ENCODE measurements at regions not wholly inside any gene's neighbourhood (a gene's known extent, or its start where the extent isn't known, plus 50 kb on each side); places are given as distances from the start of the nearest gene placed in this dataset.
A peak's percentile ranks its signal among the peaks of the same experiment; 100 is the strongest.

DNA sequence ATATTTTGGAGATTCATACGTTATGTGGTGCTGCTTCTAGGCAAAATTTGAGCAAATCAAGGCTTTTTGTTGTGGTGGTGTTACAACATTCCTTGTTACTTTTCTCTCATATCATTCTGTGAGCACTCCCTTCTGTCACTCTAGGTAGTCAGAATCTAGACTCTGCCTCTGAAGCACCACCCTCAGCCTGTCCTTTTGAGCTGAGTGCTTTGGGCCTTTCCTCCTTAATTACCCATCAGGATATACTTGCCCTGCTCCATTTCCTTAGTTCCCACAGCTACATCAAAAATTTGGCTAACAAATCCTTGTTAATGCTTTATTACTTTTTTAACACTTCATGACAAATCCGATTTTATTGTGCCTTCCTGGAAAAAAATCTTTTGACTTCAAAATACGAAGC lies 289.6 kb downstream of the CALCRL start:
- TF ChIP-seq POLR2AphosphoS5 (IDR thresholded peaks at IDR 0.05) (no peak), POLR2A (IDR thresholded peaks at IDR 0.05) (no peak)
- TF ChIP-seq, protein P1, sequence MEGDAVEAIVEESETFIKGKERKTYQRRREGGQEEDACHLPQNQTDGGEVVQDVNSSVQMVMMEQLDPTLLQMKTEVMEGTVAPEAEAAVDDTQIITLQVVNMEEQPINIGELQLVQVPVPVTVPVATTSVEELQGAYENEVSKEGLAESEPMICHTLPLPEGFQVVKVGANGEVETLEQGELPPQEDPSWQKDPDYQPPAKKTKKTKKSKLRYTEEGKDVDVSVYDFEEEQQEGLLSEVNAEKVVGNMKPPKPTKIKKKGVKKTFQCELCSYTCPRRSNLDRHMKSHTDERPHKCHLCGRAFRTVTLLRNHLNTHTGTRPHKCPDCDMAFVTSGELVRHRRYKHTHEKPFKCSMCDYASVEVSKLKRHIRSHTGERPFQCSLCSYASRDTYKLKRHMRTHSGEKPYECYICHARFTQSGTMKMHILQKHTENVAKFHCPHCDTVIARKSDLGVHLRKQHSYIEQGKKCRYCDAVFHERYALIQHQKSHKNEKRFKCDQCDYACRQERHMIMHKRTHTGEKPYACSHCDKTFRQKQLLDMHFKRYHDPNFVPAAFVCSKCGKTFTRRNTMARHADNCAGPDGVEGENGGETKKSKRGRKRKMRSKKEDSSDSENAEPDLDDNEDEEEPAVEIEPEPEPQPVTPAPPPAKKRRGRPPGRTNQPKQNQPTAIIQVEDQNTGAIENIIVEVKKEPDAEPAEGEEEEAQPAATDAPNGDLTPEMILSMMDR (IDR thresholded peaks at IDR 0.05 in 8 of 11, conservative IDR thresholded peaks at IDR 0.05 in 3 of 11) = no peak
- DNase-seq = no peak
- peaks cover 3 to 37% (median 24%) of the 10 kb centered on the region in 8 donors for H3K9me3 ChIP-seq
- no peaks in the 10 kb centered on the region for H3K36me3 ChIP-seq
- H3K4me3 ChIP-seq = no peak overlapping the region
- peak overlapping the region in 2 of 8 donors; percentile 4 to 23 for H3K27ac ChIP-seq
- 50 to 71% (median 63%) methylated on average over 3 of the region's 3 CpGs for WGBS, 5 donors
- H3K27me3 ChIP-seq (replicated peaks in 1 of 7) = no peaks in the 10 kb centered on the region
- intact Hi-C loops (cut with DNase I; ENCODE audit: low total_unique reads) = no loop called here
- H3K4me1 ChIP-seq = no peaks in the 10 kb centered on the region

DNA sequence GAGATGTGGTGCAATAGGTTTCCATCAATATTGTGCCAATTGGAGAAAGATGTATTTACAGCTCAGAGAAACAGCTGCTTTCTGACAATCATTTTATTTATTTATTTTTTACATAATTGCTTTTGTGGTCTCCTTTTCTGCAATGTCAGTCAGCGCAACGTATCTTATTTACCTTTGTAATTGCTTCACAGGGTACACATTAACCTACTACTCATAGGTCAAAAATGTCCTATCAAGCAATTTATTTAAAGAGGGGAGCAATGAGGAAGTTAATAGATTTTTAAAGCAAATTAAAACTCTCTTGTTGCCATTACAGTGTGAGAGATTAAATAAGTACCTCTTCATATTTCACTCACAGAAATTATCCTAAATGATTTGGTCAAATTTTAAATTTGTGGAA lies 291.0 kb downstream of the CALCRL start:
- DNase-seq = no peak
- Histone ChIP-seq H3K27me3 (replicated peaks in 1 of 7) (no peaks in the 10 kb centered on the region), H3K4me3 (no peak overlapping the region), H3K4me1 (no peaks in the 10 kb centered on the region), H3K9me3 (peaks cover 3 to 37% (median 24%) of the 10 kb centered on the region in 8 donors), H3K36me3 (no peaks in the 10 kb centered on the region), H3K27ac (no peak overlapping the region)
- TF ChIP-seq POLR2A (IDR thresholded peaks at IDR 0.05) (no peak), POLR2AphosphoS5 (IDR thresholded peaks at IDR 0.05) (no peak)
- TF ChIP-seq, protein P1 (IDR thresholded peaks at IDR 0.05 in 8 of 11, conservative IDR thresholded peaks at IDR 0.05 in 3 of 11) = no peak
- 91 to 97% (median 92%) methylated on average over 2 of the region's 2 CpGs for WGBS, 5 donors
- intact Hi-C loops (cut with DNase I; ENCODE audit: low total_unique reads) = no loop called here

DNA sequence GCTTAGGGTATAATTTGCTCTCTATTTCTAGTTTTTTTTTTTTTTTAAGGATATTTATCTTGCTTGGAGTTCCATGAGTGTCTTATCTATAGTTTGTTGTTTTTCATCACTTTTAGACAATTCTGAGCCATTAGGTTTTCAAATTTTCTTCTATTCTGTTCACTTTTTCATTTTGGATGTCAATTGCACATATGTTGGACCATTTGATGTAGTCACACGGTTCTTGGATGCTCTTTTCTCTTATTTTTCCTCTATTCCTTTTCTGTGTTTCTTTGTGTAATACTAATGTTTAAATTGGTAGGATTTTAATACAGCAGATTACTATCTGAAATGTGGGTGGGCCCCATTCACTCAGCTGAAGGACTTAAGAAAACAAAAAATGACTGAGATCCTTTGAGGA lies 292.6 kb downstream of the CALCRL start:
- H3K4me1 ChIP-seq = no peaks in the 10 kb centered on the region
- TF ChIP-seq POLR2A (IDR thresholded peaks at IDR 0.05) = no peak
- H3K4me3 ChIP-seq = no peak overlapping the region
- H3K9me3 ChIP-seq = peaks cover 3 to 37% (median 24%) of the 10 kb centered on the region in 8 donors
- intact Hi-C loops (cut with DNase I; ENCODE audit: low total_unique reads) = no loop called here
- no peaks in the 10 kb centered on the region for H3K27me3 ChIP-seq (replicated peaks in 1 of 7)
- 60 to 94% (median 74%) methylated on average over 1 of the region's 1 CpG for WGBS, 5 donors
- no peak overlapping the region for H3K27ac ChIP-seq
- H3K36me3 ChIP-seq = no peaks in the 10 kb centered on the region
- no peak for DNase-seq

DNA sequence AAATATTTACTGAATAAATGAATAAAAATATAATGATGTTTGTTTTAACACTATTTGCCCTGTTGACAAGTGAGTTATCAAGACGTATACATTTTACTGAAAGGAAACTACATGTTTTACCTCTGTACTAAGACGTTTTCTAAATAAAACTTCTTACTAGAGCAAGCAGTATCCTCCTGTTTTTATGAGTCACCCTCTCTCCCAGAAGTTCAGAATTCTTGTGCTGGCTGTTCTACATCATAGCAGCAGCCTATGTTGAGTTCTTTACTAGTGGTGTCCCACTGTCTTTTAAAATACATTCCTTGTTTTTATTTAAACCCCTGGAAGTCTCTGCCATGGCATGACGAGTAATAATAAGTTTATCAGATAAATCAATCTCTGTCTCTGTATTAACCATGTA lies 297.4 kb downstream of the CALCRL start:
- Histone ChIP-seq H3K4me1 (no peaks in the 10 kb centered on the region), H3K27ac (no peak overlapping the region), H3K36me3 (no peaks in the 10 kb centered on the region), H3K4me3 (no peak overlapping the region), H3K27me3 (replicated peaks in 1 of 7) (no peaks in the 10 kb centered on the region), H3K9me3 (peaks cover 0 to 28% (median 17%) of the 10 kb centered on the region in 8 donors)
- TF ChIP-seq, protein P1 (IDR thresholded peaks at IDR 0.05 in 8 of 11, conservative IDR thresholded peaks at IDR 0.05 in 3 of 11) = no peak
- TF ChIP-seq POLR2A (IDR thresholded peaks at IDR 0.05) = no peak
- TF ChIP-seq POLR2AphosphoS5 (IDR thresholded peaks at IDR 0.05) = no peak
- DNase-seq = no peak
- intact Hi-C loops (cut with DNase I; ENCODE audit: low total_unique reads) = no loop called here
- WGBS, 5 donors = 70 to 81% (median 74%) methylated on average over 3 of the region's 3 CpGs

All from spleen (tissue), 11 donors.